MV-4-11 (cell line): ENCODE measurements at regions not wholly inside any gene's neighbourhood (a gene's known extent, or its start where the extent isn't known, plus 50 kb on each side); places are given as distances from the start of the nearest gene placed in this dataset.
"Not testable (repeated sequence)": the region's sequence is repeated elsewhere in the genome, so short reads cannot be mapped to it uniquely, and the experiment has no call there.

ENCODE experiments used
- DNase-seq: peaks from one replicate; lab custom pipeline; 2025; lab: John Stamatoyannopoulos, UW

GRCh38 chr2:166641516-166641915 is 147.5 kb upstream of the SCN7A start:
- not testable (repeated sequence) for DNase-seq

- peak; percentile 19 for DNase-seq
Observed at GRCh38 chr2:166637051-166637450, 143.0 kb upstream of the SCN7A start.

- DNase-seq = no peak
Observed at GRCh38 chr2:166634706-166635105, 140.7 kb upstream of the SCN7A start.

- DNase-seq = peak; percentile 66
Observed at GRCh38 chr2:166632616-166633015, 138.6 kb upstream of the SCN7A start.

GRCh38 chr2:166628478-166629136 is 134.6 kb upstream of the SCN7A start:
- DNase-seq = peak; percentile 34

- DNase-seq = peak; percentile 97
Observed at GRCh38 chr2:166627893-166628292, 133.8 kb upstream of the SCN7A start.

- no peak for DNase-seq
Observed at GRCh38 chr2:166625670-166626069, 131.6 kb upstream of the SCN7A start.

- DNase-seq = no peak
Observed at GRCh38 chr2:166614503-166614902, 120.5 kb upstream of the SCN7A start.

- no peak for DNase-seq
Observed at GRCh38 chr2:166614029-166614428, 120.0 kb upstream of the SCN7A start.

- no peak for DNase-seq
Observed at GRCh38 chr2:166613226-166613625, 119.2 kb upstream of the SCN7A start.

- no peak for DNase-seq
Observed at GRCh38 chr2:166612214-166612613, 118.2 kb upstream of the SCN7A start.

- no peak for DNase-seq
Observed at GRCh38 chr2:166610913-166611305, 116.9 kb upstream of the SCN7A start.

- DNase-seq = peak; percentile 8
Observed at GRCh38 chr2:166610180-166610912, 116.3 kb upstream of the SCN7A start.

GRCh38 chr2:166609183-166609959 is 115.3 kb upstream of the SCN7A start:
- DNase-seq = no peak

GRCh38 chr2:166607880-166608279 is 113.8 kb upstream of the SCN7A start:
- DNase-seq = no peak

- DNase-seq = no peak
Observed at GRCh38 chr2:166593403-166593802, 99.4 kb upstream of the SCN7A start.

- DNase-seq = no peak
Observed at GRCh38 chr2:166592750-166593149, 98.7 kb upstream of the SCN7A start.

GRCh38 chr2:166591226-166591625 is 97.2 kb upstream of the SCN7A start:
- peak; percentile 63 for DNase-seq

- no peak for DNase-seq
Observed at GRCh38 chr2:166573391-166573790, 79.3 kb upstream of the SCN7A start.

GRCh38 chr2:166572937-166573336 is 78.9 kb upstream of the SCN7A start:
- DNase-seq = no peak

GRCh38 chr2:166568409-166568808 is 74.4 kb upstream of the SCN7A start:
- no peak for DNase-seq

- no peak for DNase-seq
Observed at GRCh38 chr2:166565501-166565900, 71.5 kb upstream of the SCN7A start.

GRCh38 chr2:166563894-166564293 is 69.8 kb upstream of the SCN7A start:
- DNase-seq = no peak
